GM12892 (cell line): ENCODE measurements at regions not wholly inside any gene's neighbourhood (a gene's known extent, or its start where the extent isn't known, plus 50 kb on each side); places are given as distances from the start of the nearest gene placed in this dataset.

ENCODE experiments used
- POLR2A ChIP-seq: IDR thresholded peaks from 2 replicates; pipeline ENCODE4 v1.6.1; 2011; ENCODE audit warnings: low read depth, low read length, control low read depth
- POLR2AphosphoS5 ChIP-seq: IDR thresholded peaks from 2 replicates; pipeline ENCODE4 v1.6.1; 2011; ENCODE audit warnings: low read depth, low read length, control low read depth

DNA sequence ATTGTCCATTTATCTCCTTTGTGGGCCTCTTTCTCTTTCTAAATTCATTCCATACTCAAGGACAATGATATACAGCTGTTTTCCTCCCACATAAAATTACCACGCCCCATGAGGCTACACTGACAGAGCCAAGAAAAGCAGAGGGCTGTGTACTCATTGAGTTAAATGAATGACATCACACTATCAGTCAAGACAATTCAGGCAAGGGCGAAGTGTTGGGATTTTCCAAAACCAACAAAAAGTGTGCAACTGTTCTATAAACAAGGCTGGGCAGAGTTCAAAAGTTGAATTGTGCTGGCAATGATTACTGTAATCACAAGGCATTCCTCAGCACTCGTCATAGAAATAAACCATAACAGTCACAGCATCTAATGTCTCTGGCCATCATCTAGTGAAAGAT, 799.6 kb upstream of the DIAPH2 start:
- TF ChIP-seq POLR2A (no peak), POLR2AphosphoS5 (no peak)
